Upper lobe of right lung (tissue), 1 donor: ENCODE measurements at regions not wholly inside any gene's neighbourhood (a gene's known extent, or its start where the extent isn't known, plus 50 kb on each side); places are given as distances from the start of the nearest gene placed in this dataset.

Experiments
- ATAC-seq: fragments of 200-7000 bp; cut with Tn5 transposase; one replicate; pipeline ENCODE4 v1.9.1; 2020; ENCODE audit warnings: mild to moderate bottlenecking, moderate library complexity
- DNase-seq: peaks from one replicate; pipeline ENCODE4 v3.0.0-alpha.2; 2020
- H3K27ac ChIP-seq: fragments of 200-600 bp; one replicate; pipeline ENCODE4 v1.8.0; 2022
- H3K27me3 ChIP-seq: fragments of 200-600 bp; one replicate; pipeline ENCODE4 v1.8.0; 2022; ENCODE audit warnings: mild to moderate bottlenecking
- H3K36me3 ChIP-seq: fragments of 200-600 bp; one replicate; pipeline ENCODE4 v1.8.0; 2022
- H3K4me1 ChIP-seq: fragments of 200-600 bp; one replicate; pipeline ENCODE4 v1.8.0; 2022
- H3K4me3 ChIP-seq: fragments of 200-600 bp; one replicate; pipeline ENCODE4 v1.8.0; 2022; ENCODE audit warnings: mild to moderate bottlenecking
- H3K9me3 ChIP-seq: fragments of 200-600 bp; one replicate; pipeline ENCODE4 v1.8.0; 2022
- CTCF ChIP-seq: fragments of 200-600 bp; IDR thresholded peaks from one replicate; pipeline ENCODE4 v1.8.0; 2022; ENCODE audit warnings: antibody characterized with exemption
- intact Hi-C: fragments of 100-400 bp; cut with DNase I; formaldehyde crosslinking; loops from one replicate; pipeline ENCODE4 v1.11.0; 2022
- donor health status: DM: no; HTN: yes; CAD: no; lungs with severe emphysema.

DNA sequence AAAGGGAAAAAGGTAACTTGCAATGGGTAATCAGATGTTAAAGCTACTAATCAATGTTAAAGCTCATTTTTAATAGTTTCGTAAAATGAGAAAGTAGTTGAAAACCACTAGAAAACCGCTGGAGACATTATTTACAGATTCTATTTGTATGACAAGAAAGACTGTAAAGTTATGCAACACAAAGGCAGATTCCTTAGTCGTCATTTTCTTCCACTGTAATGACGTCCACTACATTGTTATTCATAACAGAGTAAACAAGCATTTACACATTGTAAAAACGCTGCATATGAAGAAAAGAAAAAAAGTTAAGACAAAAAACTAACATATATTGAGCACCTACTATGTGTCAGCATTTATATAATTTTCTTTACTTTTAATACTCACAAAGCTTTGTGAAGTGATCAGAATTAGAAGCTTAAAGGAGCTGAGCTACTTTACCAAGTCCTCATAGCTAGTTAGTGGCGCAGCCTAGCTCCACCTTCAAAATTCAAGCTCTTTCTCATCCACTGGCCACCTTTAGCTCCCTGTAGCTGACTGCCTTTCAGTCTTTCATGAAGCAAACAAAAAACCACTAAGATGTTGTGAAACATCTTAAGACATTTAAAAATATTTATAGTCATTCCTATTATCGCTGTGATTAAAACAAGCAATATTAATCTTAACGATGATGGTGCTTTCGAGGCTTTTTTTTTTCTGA, 100.1 kb upstream of the CDIN1 start:
- ATAC-seq (no peak), DNase-seq (no peak)
- no peaks in the 10 kb centered on the region for H3K9me3 ChIP-seq
- H3K27me3 ChIP-seq = no peaks in the 10 kb centered on the region
- no peak overlapping the region for H3K27ac ChIP-seq
- TF ChIP-seq CTCF = no peak
- H3K36me3 ChIP-seq = no peaks in the 10 kb centered on the region
- no peak overlapping the region for H3K4me3 ChIP-seq
- no peaks in the 10 kb centered on the region for H3K4me1 ChIP-seq
- intact Hi-C loops = no loop called here

DNA sequence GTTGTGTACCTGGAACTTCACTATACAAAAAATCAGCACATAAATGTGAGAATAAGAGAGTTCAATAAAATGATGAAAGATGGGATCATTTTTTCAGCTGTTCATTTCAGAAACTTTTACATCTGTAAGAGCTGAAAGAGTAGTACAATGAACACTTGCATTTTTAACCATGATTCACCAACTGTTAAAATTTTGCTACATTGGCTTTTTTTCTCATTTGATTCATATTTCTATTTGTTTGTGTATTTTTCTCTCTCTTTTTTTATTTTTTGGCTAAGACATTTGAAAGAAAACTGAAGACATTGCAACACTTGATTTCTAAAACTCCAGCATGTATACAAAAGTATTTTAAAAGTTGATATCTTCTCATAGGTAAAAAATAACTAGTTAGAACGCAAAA, 98.3 kb upstream of the CDIN1 start:
- DNase-seq (no peak), ATAC-seq (no peak)
- Histone ChIP-seq H3K27ac (no peak overlapping the region), H3K4me1 (no peaks in the 10 kb centered on the region), H3K27me3 (no peaks in the 10 kb centered on the region), H3K9me3 (no peaks in the 10 kb centered on the region), H3K36me3 (no peaks in the 10 kb centered on the region), H3K4me3 (no peak overlapping the region)
- intact Hi-C loops = no loop called here
- no peak for TF ChIP-seq CTCF

DNA sequence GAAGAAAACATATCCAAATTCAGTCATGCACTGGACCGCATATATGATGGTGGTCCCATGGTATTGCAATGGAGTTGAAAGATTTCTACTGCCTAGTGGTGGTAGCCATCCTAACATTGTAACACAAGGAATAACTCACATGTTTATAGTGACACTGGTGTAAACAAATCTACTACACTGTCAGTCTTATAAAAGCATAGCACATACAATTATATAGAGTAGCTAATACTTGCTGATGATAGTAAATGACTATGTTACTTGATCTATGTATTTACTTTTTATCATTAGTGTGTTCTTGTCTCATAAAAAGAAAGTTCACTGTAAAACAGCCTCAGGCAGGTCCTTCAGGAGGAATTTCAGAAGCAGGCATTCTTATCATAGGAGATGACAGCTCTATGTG, 96.0 kb upstream of the CDIN1 start:
- no peaks in the 10 kb centered on the region for H3K4me1 ChIP-seq
- H3K27ac ChIP-seq = no peak overlapping the region
- intact Hi-C loops = no loop called here
- ATAC-seq (no peak), DNase-seq (no peak)
- no peak overlapping the region for H3K4me3 ChIP-seq
- no peaks in the 10 kb centered on the region for H3K36me3 ChIP-seq
- H3K27me3 ChIP-seq = no peaks in the 10 kb centered on the region
- H3K9me3 ChIP-seq = no peaks in the 10 kb centered on the region
- no peak for TF ChIP-seq CTCF

DNA sequence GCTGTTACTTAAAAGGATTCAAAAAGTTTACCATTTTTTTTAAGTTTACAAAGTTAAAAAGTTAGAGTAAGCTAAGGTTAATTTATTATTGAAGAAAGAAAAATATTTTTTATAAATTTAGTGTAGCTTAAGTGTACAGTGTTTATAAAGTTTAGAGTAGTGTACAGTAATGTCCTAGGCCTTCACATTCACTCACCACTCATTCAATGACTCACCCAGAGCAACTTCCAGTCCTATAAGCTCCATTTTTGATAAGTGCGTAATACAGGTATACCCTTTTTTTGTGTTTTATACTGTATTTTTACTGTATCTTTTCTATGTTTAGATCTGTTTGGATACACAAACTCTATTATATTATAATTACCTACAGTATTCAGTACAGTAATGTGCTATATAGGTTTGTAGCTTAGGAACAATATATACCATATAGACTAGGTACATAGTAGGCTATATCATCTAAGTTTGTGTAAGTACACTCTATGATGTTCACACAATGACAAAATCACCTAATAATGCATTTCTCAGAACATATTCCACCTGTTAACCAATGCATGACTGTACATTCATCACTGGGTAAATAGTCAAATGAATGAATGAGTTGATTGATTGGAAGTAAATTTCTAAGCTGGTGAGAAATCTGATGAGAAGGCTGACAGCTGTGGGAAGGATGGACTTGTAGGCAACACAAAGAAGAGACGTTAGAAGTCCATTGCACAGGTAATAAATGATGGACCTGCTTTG, 95.2 kb upstream of the CDIN1 start:
- Histone ChIP-seq H3K27ac (no peak overlapping the region), H3K4me3 (no peak overlapping the region), H3K4me1 (no peaks in the 10 kb centered on the region), H3K27me3 (no peaks in the 10 kb centered on the region), H3K9me3 (no peaks in the 10 kb centered on the region), H3K36me3 (no peaks in the 10 kb centered on the region)
- no peak for TF ChIP-seq CTCF
- ATAC-seq = no peak
- no peak for DNase-seq
- intact Hi-C loops = no loop called here

- H3K4me3 ChIP-seq = no peak overlapping the region
- no peak for DNase-seq
- intact Hi-C loops = no loop called here
- H3K4me1 ChIP-seq = no peaks in the 10 kb centered on the region
- H3K27ac ChIP-seq = no peak overlapping the region
- no peak for TF ChIP-seq CTCF
- H3K36me3 ChIP-seq = no peaks in the 10 kb centered on the region
- no peaks in the 10 kb centered on the region for H3K9me3 ChIP-seq
- ATAC-seq = no peak
- H3K27me3 ChIP-seq = no peaks in the 10 kb centered on the region
Measured at GRCh38 chr15:36491912-36492311, 87.5 kb upstream of the CDIN1 start.
